Stimulated activated CD4-positive, alpha-beta T cell treated with anti-CD3 and anti-CD28 coated beads, Interleukin-2, amount 100 ng/mL, for 24 hours (primary cell): ENCODE measurements at regions not wholly inside any gene's neighbourhood (a gene's known extent, or its start where the extent isn't known, plus 50 kb on each side); places are given as distances from the start of the nearest gene placed in this dataset.
A peak's percentile ranks its signal among the peaks of the same experiment; 100 is the strongest.

ENCODE experiments used
- DNase-seq, 2 donors: peaks; one replicate each; pipeline ENCODE4 v3.0.0-alpha.2; 2020

- DNase-seq = no peak
Measured at GRCh38 chr3:118550556-118550955, 484.1 kb downstream of the IGSF11 start.

GRCh38 chr3:118554148-118554838 lies 480.4 kb downstream of the IGSF11 start:
- no peak for DNase-seq

DNA sequence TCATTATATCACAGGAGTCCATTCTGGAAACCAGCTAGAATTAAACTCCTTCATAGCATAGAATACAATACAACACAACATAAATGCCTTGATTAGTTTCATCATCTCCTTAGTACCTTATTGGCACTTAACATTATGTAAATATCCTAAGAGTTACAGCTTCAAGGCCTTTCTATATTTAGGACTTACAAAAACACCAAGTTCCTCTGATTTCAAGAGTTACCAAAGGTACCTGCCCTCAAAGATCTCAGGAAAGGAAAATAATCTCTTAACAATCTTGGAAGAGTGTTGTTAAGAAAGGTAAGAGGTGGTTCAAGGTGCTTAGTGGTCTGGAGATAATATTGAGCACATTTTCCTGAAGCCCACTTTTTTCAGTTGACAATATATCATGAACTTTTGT lies 477.7 kb downstream of the IGSF11 start:
- no peak for DNase-seq

GRCh38 chr3:118557513-118557912 lies 477.1 kb downstream of the IGSF11 start:
- DNase-seq = no peak

- DNase-seq = no peak
Measured at GRCh38 chr3:118559286-118559685, 475.4 kb downstream of the IGSF11 start.

DNA sequence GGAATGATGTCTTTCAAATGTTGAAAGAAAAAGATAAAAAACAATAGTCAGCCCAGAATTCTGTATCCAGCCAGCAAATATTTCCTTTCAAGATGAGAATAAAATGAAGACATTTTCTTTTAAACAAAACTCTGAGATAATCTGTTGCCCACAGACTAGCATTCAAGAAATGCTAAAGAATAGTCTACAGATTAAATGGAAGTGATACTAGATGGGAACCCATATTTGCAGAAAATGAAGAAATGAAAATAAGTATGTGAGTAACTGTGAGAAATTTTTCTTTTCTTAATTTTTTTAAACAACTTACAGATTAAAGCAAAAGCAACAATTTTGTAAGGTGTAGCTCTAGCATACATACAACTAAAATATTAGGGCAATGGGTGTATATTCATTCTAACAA lies 469.8 kb downstream of the IGSF11 start:
- DNase-seq = no peak

DNA sequence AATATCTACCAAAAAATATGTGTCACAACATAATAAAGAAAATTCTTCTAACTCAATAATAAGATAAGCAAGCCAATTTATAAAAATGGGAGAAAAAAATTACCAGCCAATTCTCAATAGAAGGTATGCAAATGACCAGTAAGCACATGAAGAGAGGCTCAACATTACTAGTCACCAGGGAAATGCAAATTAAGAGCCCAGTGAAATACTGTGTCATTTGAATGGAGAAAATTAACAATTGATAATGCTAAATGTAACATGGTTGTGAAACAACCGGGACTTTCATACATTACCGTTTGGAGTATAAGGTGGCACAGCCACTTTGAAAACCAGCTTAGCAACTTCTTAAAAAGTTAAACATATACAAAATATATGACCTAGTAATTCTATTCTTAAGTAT lies 460.7 kb downstream of the IGSF11 start:
- no peak for DNase-seq

DNA sequence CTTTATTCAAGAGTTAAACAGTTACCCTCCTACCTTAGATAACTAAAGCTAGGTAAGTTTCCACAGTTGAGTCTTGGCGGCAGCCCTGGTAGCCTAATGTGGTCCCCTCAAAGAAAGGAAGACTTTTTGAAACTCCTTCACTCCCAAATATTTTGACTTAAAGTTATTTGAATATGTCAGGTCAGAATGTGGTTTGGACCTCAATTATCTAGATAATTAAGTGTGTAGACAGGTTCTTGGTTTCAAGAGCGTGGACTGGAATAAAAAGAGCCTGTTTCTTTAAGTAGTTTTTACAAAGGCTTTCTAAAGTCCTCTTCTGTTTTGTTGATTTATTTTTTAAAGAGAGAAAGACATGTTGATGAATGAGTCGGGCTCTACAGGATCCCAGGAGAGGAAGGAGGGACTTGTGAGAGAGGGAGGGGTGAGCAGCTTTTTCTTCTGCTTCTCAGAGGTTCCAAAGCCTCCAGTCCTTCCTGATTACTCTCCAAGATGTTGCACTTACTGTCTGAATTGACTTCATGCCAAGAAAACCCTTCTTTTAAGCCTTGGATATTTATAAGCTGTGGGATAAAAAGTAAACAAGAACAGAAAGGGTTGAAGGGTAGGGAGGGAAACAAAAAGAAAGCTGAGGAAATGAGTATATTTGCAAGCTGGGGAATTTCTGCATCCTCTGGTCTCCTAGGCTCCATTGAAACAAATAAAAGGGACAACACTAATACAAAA lies 457.4 kb downstream of the IGSF11 start:
- no peak for DNase-seq

DNA sequence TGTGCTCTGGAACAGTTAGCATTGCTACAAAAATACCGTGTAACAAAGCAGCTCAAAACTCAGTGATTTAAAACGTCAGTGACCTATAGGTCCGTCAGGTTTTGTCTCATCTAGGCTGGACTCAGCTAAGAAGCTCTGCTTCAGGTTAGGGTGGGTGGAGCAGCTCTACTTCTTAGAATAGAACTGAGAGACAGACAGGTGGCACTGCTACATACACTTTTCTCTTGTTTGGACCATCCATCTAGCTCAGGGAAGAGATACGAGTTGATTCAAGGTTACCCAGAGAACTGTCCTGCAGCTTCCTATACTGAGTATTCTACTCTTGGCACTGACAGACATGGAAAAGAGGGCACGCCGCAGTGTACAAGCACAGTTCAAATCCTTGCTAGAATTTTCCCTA lies 456.1 kb downstream of the IGSF11 start:
- no peak for DNase-seq

GRCh38 chr3:118587037-118587741 lies 447.5 kb downstream of the IGSF11 start:
- DNase-seq = no peak

DNA sequence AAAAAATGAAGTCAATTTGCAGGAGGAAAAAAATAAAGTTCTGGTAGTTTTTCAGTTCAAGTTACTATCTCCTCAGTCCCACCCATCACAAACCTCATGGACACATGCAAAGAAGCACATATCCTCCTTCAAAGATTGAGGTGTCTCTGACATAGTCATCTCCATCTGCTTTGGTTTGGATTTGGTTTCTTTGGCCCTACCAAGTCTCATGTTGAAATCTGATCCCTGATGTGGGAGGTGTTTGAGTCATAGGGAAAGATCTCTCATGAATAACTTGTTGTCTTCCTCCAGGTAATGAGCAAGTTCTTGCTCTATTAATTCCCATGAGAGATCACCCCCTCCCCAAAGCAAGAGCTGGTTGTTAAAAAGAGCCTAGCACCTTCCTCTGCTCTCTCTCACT lies 446.8 kb downstream of the IGSF11 start:
- no peak for DNase-seq

- no peak for DNase-seq
Measured at GRCh38 chr3:118593277-118593670, 441.4 kb downstream of the IGSF11 start.

GRCh38 chr3:118597184-118597583 lies 437.5 kb downstream of the IGSF11 start:
- no peak for DNase-seq

GRCh38 chr3:118607915-118608820 lies 426.5 kb downstream of the IGSF11 start:
- no peak for DNase-seq

GRCh38 chr3:118618247-118619040 lies 416.2 kb downstream of the IGSF11 start:
- DNase-seq = no peak

- no peak for DNase-seq
Measured at GRCh38 chr3:118626453-118626852, 408.2 kb downstream of the IGSF11 start.

GRCh38 chr3:118628704-118629341 lies 405.8 kb downstream of the IGSF11 start:
- DNase-seq = peak in 1 of 2 donors; percentile 31

- no peak for DNase-seq
Measured at GRCh38 chr3:118629821-118630220, 404.8 kb downstream of the IGSF11 start.

- DNase-seq = no peak
Measured at GRCh38 chr3:118635711-118636110, 398.9 kb downstream of the IGSF11 start.

DNA sequence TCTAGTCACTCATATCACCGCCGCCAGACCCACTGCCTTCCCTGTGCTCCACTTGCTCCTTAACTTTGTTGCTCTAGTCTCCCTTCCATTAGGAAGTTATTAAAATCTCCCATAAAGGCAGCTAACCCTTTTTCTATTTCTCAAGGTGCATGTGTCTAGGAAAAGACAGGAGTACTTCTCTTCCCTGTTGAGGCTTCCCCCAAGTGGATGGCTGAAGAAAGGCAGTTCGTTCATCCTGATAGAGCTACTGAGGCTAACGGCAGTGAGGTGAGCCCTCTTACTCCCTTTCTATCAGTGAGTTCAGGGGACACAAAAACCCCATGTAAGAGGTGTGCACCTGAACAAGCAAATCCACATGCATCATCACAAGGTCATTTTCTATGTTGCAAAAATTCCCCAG lies 397.8 kb downstream of the IGSF11 start:
- DNase-seq = no peak

DNA sequence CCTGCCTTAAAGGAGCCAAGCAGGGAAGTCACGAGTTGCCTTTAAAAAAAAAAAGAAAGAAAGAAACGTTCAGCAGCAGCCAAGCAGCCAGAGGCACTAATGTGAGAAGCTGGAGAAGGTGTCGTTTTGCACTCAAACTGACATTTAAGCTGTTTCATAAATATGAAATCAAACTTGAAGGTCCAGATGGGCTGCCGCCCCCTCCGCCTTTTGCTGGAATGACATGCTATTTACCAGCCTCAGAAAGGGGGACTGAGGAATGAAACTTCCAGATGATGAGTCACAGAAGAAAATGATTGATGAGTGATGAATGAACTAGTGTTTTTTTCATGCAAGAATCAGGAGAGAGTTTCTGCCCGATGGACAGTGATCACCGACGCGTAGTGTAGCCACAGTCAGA lies 396.8 kb downstream of the IGSF11 start:
- DNase-seq = no peak

DNA sequence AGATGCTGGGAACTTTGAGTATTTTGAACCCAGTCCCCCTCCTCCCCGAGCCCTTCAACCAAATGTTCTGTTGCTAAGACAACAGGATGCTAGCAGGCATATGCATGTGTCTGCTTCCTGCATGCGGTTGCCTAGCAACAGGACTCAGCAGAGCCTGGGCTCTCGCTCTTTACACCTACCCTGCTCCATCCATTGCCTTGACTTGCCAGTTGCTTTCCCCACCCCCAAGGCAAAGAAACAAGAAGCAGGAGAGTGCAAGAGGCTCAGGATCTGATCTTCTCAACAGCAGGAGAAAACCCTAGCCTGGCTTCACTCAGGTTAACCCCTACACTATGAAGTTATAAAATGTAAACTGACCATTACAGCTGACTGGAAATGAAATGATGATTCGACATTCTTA lies 393.0 kb downstream of the IGSF11 start:
- DNase-seq = no peak
